HepG2 (cell line): ENCODE measurements at regions not wholly inside any gene's neighbourhood (a gene's known extent, or its start where the extent isn't known, plus 50 kb on each side); places are given as distances from the start of the nearest gene placed in this dataset.

Experiments used
- ATAC-seq: fragments of 200-7000 bp; cut with Tn5 transposase; 3 replicates; pipeline ENCODE4 v1.9.1; 2020; ENCODE audit warnings: mild to moderate bottlenecking, moderate library complexity
- BruUV-seq: library from RNA; stranded (reverse); fragments of 400-500 nt; replicated peaks from 2 replicates; lab custom pipeline; 2021; lab: Mats Ljungman, UMichigan
- CTCF ChIA-PET: fragments of 300-600 bp; formaldehyde crosslinking; extraction: SDS; loops from one replicate; lab custom pipeline; 2021; ENCODE audit warnings: low total read pairs, inconsistent platforms, low intra/inter-chr PET ratio; lab: Yijun Ruan, JAX
- POLR2A ChIA-PET: fragments of 350-600 bp; sonication (Branson Sonifier 250); formaldehyde crosslinking; loops from one replicate; lab custom pipeline; 2020; ENCODE audit warnings: antibody characterized with exemption, inconsistent platforms; lab: Yijun Ruan, JAX
- DNase-seq: peaks from one replicate; pipeline ENCODE4 v3.0.0-alpha.2; 2015; ENCODE audit warnings: low spot score
- FAIRE-seq: peaks from 3 replicates; lab custom pipeline; 2011; peaks lifted over from hg19 to GRCh38; lab: Jason Lieb, UNC
- H2AFZ ChIP-seq: one replicate; pipeline ENCODE4 v1.6.1; 2011; ENCODE audit warnings: low read length, inconsistent platforms
- H3K27ac ChIP-seq: fragments of 300-600 bp; 3 replicates; pipeline ENCODE4 v1.8.0; 2011; ENCODE audit warnings: mixed run types, mild to moderate bottlenecking, mixed read lengths, low read length, inconsistent platforms; ENCODE audit not compliant: insufficient read depth; ENCODE audit errors: extremely low read length
- H3K27me3 ChIP-seq, 2 experiments: fragments of 200-600 bp in 1 of 2; 2 replicates in 1 of 2; 3 replicates in 1 of 2; pipeline versions ENCODE4 v1.6.0 to v1.8.0; 2011; ENCODE audit warnings: low read length in 2 of 2, mild to moderate bottlenecking in 2 of 2, moderate library complexity in 2 of 2, inconsistent platforms in 1 of 2; ENCODE audit not compliant: insufficient read depth in 2 of 2, control insufficient read depth in 1 of 2
- H3K36me3 ChIP-seq, 2 experiments: fragments of 200-600 bp in 1 of 2; replicated peaks in 1 of 2; 2 replicates in 1 of 2; 3 replicates in 1 of 2; pipeline versions ENCODE4 v1.5.1 to v1.8.0; 2011; ENCODE audit warnings: low read length in 2 of 2, inconsistent platforms in 1 of 2; ENCODE audit not compliant: insufficient read depth in 2 of 2, control insufficient read depth in 1 of 2
- H3K4me1 ChIP-seq: 2 replicates; pipeline ENCODE4 v1.5.1; 2012; ENCODE audit warnings: low read length, inconsistent platforms; ENCODE audit not compliant: insufficient read depth
- H3K4me2 ChIP-seq: 2 replicates; pipeline ENCODE4 v1.6.0; 2011; ENCODE audit warnings: low read depth, low read length, inconsistent platforms
- H3K4me3 ChIP-seq, 3 experiments: fragments of 200-600 bp in 1 of 3; sonication (generic), shearing (Covaris generic) in 1 of 3; replicated peaks in 1 of 3; 2 replicates each; pipeline ENCODE4 v1.5.1; 2011 to 2016; ENCODE audit warnings: low read length in 3 of 3, inconsistent platforms in 2 of 3, low read depth in 2 of 3, mild to moderate bottlenecking in 2 of 3, control low read depth in 1 of 3, mixed read lengths in 1 of 3; ENCODE audit not compliant: insufficient read depth in 1 of 3
- H3K79me2 ChIP-seq: one replicate; pipeline ENCODE4 v1.6.1; 2011; ENCODE audit warnings: low read length, inconsistent platforms; ENCODE audit not compliant: insufficient read depth
- H3K9ac ChIP-seq: 2 replicates; pipeline ENCODE4 v1.6.0; 2011; ENCODE audit warnings: mild to moderate bottlenecking, low read depth, low read length, inconsistent platforms; ENCODE audit not compliant: insufficient read depth
- H3K9me3 ChIP-seq: 2 replicates; pipeline ENCODE4 v1.5.1; 2012; ENCODE audit warnings: mild to moderate bottlenecking, low read length
- H4K20me1 ChIP-seq: 2 replicates; pipeline ENCODE4 v1.6.0; 2011; ENCODE audit warnings: inconsistent platforms, mild to moderate bottlenecking, low read length, moderate library complexity; ENCODE audit not compliant: insufficient read depth
- MIER3 ChIP-seq: IDR thresholded peaks from 2 replicates; pipeline ENCODE4 v1.6.1; 2016; ENCODE audit warnings: missing compliant biosample characterization, borderline replicate concordance
- SKI ChIP-seq: fragments of 450-650 bp; IDR thresholded peaks from one replicate; pipeline ENCODE4 v1.6.1; 2018; ENCODE audit warnings: mild to moderate bottlenecking; ENCODE audit not compliant: partially characterized antibody
- TBX2 ChIP-seq: sonication (generic); formaldehyde crosslinking; IDR thresholded peaks from 2 replicates; pipeline ENCODE4 v1.5.0; 2020; ENCODE audit warnings: missing genetic modification reagents, mild to moderate bottlenecking, borderline replicate concordance
- U2AF1 ChIP-seq: fragments of 200-400 bp; formaldehyde crosslinking; optimal IDR thresholded peaks from 2 replicates; pipeline ENCODE3; 2017; ENCODE audit warnings: mild to moderate bottlenecking, low read depth, low read length
- ZNF121 ChIP-seq: sonication (generic); formaldehyde crosslinking; IDR thresholded peaks from 2 replicates; pipeline ENCODE4 v1.5.0; 2020; ENCODE audit warnings: mild to moderate bottlenecking, missing genetic modification reagents
- ZNF260 ChIP-seq: sonication (generic); formaldehyde crosslinking; IDR thresholded peaks from 2 replicates; pipeline ENCODE4 v1.4.0; 2020; ENCODE audit warnings: missing genetic modification reagents, low read depth, mild to moderate bottlenecking, borderline replicate concordance
- ZNF569 ChIP-seq: sonication (generic); formaldehyde crosslinking; IDR thresholded peaks from 2 replicates; pipeline ENCODE4 v1.5.0; 2020; ENCODE audit warnings: mild to moderate bottlenecking, missing genetic modification reagents, moderate library complexity, borderline replicate concordance
- WGBS: methylation state at CpG from one replicate; pipeline ENCODE4 v1.1.6; 2017; ENCODE audit warnings: low lambda C conversion rate; 5-methylcytosine and 5-hydroxymethylcytosine counted together
- in situ Hi-C: cut with HindIII; loops from 2 replicates; pipeline ENCODE4 v1.10.0; 2017; ENCODE audit warnings: low pct_unique_long_range_greater_than_20kb; ENCODE audit not compliant: extremely low pct_ligation_motif_present
- intact Hi-C: fragments of 100-400 bp; cut with micrococcal nuclease; formaldehyde crosslinking; loops from one replicate; pipeline ENCODE4 v1.10.0; 2022; ENCODE audit not compliant: unreplicated experiment
- TF ChIP-seq, protein P1 (sequence below): IDR thresholded peaks from 2 replicates; pipeline ENCODE4 v1.6.1; 2012; ENCODE audit warnings: low read length, improper control_type of control experiment

DNA sequence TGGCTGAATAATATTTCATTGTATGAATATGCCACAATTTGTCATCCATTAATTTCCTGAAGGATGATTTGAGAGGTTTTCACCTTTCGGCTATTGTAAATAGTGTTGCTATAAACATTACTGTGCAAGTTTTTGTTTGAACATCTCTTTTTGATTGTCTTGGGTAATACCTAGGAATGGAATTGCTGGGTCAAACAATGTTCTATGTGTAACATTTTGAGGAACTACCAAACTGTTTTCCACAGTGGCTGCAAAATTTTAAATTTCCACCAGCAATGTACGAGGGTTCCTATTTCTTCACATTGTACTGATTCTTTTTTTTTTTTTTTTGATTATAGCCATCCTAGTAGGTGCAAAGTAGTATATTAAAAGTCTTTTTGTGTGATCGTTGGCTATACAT, 63.8 kb upstream of the ANKH start:
- in situ Hi-C loops, result no loop called here
- H3K4me3 ChIP-seq, result no peak overlapping the region
- DNase-seq (no peak), FAIRE-seq (no peak), ATAC-seq (no peak)
- no peak overlapping the region for H3K9ac ChIP-seq
- H3K9me3 ChIP-seq, result no peaks in the 10 kb centered on the region
- no peaks in the 10 kb centered on the region for H4K20me1 ChIP-seq
- intact Hi-C loops, result no loop called here
- H3K4me2 ChIP-seq, result no peak overlapping the region
- H3K79me2 ChIP-seq, result no peaks in the 10 kb centered on the region
- POLR2A ChIA-PET, result no interaction called here
- no peak overlapping the region for H2AFZ ChIP-seq
- BruUV-seq, result no TSS peak
- CTCF ChIA-PET, result no interaction called here
- WGBS, result 12% methylated on average over 3 of the region's 3 CpGs
- TF ChIP-seq ZNF569 (CRISPR knock-in tag) (no peak), U2AF1 (no peak), ZNF260 (no peak), TBX2 (CRISPR knock-in tag) (no peak), MIER3 (no peak), SKI (no peak), ZNF121 (no peak)
- TF ChIP-seq, protein P1, sequence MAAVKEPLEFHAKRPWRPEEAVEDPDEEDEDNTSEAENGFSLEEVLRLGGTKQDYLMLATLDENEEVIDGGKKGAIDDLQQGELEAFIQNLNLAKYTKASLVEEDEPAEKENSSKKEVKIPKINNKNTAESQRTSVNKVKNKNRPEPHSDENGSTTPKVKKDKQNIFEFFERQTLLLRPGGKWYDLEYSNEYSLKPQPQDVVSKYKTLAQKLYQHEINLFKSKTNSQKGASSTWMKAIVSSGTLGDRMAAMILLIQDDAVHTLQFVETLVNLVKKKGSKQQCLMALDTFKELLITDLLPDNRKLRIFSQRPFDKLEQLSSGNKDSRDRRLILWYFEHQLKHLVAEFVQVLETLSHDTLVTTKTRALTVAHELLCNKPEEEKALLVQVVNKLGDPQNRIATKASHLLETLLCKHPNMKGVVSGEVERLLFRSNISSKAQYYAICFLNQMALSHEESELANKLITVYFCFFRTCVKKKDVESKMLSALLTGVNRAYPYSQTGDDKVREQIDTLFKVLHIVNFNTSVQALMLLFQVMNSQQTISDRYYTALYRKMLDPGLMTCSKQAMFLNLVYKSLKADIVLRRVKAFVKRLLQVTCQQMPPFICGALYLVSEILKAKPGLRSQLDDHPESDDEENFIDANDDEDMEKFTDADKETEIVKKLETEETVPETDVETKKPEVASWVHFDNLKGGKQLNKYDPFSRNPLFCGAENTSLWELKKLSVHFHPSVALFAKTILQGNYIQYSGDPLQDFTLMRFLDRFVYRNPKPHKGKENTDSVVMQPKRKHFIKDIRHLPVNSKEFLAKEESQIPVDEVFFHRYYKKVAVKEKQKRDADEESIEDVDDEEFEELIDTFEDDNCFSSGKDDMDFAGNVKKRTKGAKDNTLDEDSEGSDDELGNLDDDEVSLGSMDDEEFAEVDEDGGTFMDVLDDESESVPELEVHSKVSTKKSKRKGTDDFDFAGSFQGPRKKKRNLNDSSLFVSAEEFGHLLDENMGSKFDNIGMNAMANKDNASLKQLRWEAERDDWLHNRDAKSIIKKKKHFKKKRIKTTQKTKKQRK, result no peak
- H3K4me1 ChIP-seq, result no peaks in the 10 kb centered on the region
- no peak overlapping the region for H3K27ac ChIP-seq
- no peaks in the 10 kb centered on the region for H3K36me3 ChIP-seq
- peaks cover 0 to 9% of the 10 kb centered on the region in 2 experiments; a peak in 1 of 5 replicates for H3K27me3 ChIP-seq
